PC-3 (cell line): ENCODE measurements at regions not wholly inside any gene's neighbourhood (a gene's known extent, or its start where the extent isn't known, plus 50 kb on each side); places are given as distances from the start of the nearest gene placed in this dataset.

Experiments used
- EZH2 ChIP-seq: fragments of 300-600 bp; sonication (generic); IDR thresholded peaks from one replicate; pipeline ENCODE4 v1.6.1; 2017; ENCODE audit warnings: antibody characterized with exemption, mild to moderate bottlenecking, low read length; ENCODE audit not compliant: unreplicated experiment
- EZH2phosphoT487 ChIP-seq: fragments of 300-600 bp; sonication (generic); IDR thresholded peaks from 2 replicates; pipeline ENCODE4 v1.6.1; 2018; ENCODE audit warnings: mild to moderate bottlenecking, antibody characterized with exemption, low read length, borderline replicate concordance
- TF ChIP-seq, protein P1 (sequence below): fragments of 300-600 bp; sonication (generic); conservative IDR thresholded peaks from 2 replicates; pipeline ENCODE4 v1.5.1; 2017; ENCODE audit warnings: antibody characterized with exemption, low read depth, mild to moderate bottlenecking, low read length

DNA sequence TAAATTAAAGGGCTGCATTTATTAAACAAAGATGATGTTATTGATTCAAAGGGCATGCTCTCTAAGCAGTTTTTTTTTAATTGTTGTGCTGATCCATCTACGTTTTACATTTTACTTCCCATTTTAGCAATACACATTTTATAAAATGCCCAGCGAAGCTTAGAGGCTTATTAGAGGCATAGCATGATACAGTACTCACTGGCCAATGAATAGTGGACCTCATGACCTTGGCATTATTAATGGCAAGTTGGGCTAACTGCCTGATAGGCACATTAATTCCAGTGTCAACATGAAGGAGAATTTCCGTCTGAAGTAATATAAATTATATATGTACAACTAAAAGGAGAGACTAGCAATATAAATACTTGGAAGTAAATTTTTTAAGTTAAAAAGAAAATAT is 837.2 kb downstream of the EFNA5 start:
- TF ChIP-seq, protein P1, sequence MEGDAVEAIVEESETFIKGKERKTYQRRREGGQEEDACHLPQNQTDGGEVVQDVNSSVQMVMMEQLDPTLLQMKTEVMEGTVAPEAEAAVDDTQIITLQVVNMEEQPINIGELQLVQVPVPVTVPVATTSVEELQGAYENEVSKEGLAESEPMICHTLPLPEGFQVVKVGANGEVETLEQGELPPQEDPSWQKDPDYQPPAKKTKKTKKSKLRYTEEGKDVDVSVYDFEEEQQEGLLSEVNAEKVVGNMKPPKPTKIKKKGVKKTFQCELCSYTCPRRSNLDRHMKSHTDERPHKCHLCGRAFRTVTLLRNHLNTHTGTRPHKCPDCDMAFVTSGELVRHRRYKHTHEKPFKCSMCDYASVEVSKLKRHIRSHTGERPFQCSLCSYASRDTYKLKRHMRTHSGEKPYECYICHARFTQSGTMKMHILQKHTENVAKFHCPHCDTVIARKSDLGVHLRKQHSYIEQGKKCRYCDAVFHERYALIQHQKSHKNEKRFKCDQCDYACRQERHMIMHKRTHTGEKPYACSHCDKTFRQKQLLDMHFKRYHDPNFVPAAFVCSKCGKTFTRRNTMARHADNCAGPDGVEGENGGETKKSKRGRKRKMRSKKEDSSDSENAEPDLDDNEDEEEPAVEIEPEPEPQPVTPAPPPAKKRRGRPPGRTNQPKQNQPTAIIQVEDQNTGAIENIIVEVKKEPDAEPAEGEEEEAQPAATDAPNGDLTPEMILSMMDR: no peak
- TF ChIP-seq EZH2phosphoT487 (no peak), EZH2 (no peak)
